Transverse colon (tissue), 4 donors: ENCODE measurements at regions not wholly inside any gene's neighbourhood (a gene's known extent, or its start where the extent isn't known, plus 50 kb on each side); places are given as distances from the start of the nearest gene placed in this dataset.

Experiments
- POLR2A ChIP-seq: fragments of 450-650 bp; IDR thresholded peaks from one replicate; pipeline ENCODE4 v1.6.1; 2016; ENCODE audit warnings: antibody characterized with exemption, mild to moderate bottlenecking, moderate library complexity
- POLR2AphosphoS5 ChIP-seq, 3 donors: sonication (generic); formaldehyde crosslinking; IDR thresholded peaks; one replicate each; pipeline ENCODE4 v1.6.1; 2016; ENCODE audit warnings: antibody characterized with exemption in 3 of 3
- TF ChIP-seq, protein P1 (sequence below), 5 experiments: fragments of 200-600 bp in 3 of 5; fragments of 450-650 bp in 2 of 5; sonication (generic) in 3 of 5; IDR thresholded peaks; 1 replicate in 2 of 5; 2 replicates in 3 of 5; pipeline ENCODE4 v1.5.1; 2016 to 2017; ENCODE audit warnings: antibody characterized with exemption in 5 of 5, inconsistent platforms in 3 of 5, mild to moderate bottlenecking in 2 of 5, moderate library complexity in 1 of 5

- TF ChIP-seq POLR2AphosphoS5 (IDR thresholded peaks at IDR 0.05), result no peak
- TF ChIP-seq, protein P1, sequence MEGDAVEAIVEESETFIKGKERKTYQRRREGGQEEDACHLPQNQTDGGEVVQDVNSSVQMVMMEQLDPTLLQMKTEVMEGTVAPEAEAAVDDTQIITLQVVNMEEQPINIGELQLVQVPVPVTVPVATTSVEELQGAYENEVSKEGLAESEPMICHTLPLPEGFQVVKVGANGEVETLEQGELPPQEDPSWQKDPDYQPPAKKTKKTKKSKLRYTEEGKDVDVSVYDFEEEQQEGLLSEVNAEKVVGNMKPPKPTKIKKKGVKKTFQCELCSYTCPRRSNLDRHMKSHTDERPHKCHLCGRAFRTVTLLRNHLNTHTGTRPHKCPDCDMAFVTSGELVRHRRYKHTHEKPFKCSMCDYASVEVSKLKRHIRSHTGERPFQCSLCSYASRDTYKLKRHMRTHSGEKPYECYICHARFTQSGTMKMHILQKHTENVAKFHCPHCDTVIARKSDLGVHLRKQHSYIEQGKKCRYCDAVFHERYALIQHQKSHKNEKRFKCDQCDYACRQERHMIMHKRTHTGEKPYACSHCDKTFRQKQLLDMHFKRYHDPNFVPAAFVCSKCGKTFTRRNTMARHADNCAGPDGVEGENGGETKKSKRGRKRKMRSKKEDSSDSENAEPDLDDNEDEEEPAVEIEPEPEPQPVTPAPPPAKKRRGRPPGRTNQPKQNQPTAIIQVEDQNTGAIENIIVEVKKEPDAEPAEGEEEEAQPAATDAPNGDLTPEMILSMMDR (IDR thresholded peaks at IDR 0.05), result no peak
- no peak for TF ChIP-seq POLR2A
Observed at GRCh38 chr2:120480346-120480902, 134.5 kb downstream of the INHBB start.
